ENCODE measurements at regions not wholly inside any gene's neighbourhood (a gene's known extent, or its start where the extent isn't known, plus 50 kb on each side); places are given as distances from the start of the nearest gene placed in this dataset.

GRCh38 chr3:127425505-127426443, 137.9 kb upstream of the PRR20G start:
- 61% methylated on average over 11 of the region's 20 CpGs; no CpG with 5 or more reads in 1 of the 2 experiments for WGBS, 2 experiments (ENCODE audit: extremely low coverage in 2 of 2, insufficient read length in 1 of 2)
- Histone ChIP-seq H3K79me1 (ENCODE audit: low read depth in 1 of 2, low read length in 2 of 2) (no peaks in the 10 kb centered on the region), H3K9ac (ENCODE audit: low read depth, low read length) (no peak overlapping the region), H3K14ac (replicated peaks; ENCODE audit: low read depth, low read length) (no peak overlapping the region), H3K9me3 (ENCODE audit: control insufficient read depth, insufficient read depth, low read length) (no peaks in the 10 kb centered on the region), H2BK15ac (ENCODE audit: low read depth, low read length) (no peak overlapping the region), H3K27ac (ENCODE audit: insufficient read depth, low read length) (no peak overlapping the region), H3K4me1 (ENCODE audit: control insufficient read depth, insufficient read depth, low read length) (no peaks in the 10 kb centered on the region), H2AFZ (replicated peaks; ENCODE audit: low read length, poor library complexity) (no peak overlapping the region), H2BK120ac (ENCODE audit: low read depth, low read length) (no peak overlapping the region), H3K56ac (ENCODE audit: extremely low read depth, insufficient read depth, low read length) (no peak overlapping the region), H3K23ac (ENCODE audit: low read depth, low read length) (no peak overlapping the region), H2BK5ac (ENCODE audit: low read depth, low read length, poor library complexity, severe bottlenecking) (no peak overlapping the region), H3K4ac (ENCODE audit: low read depth, low read length) (no peak overlapping the region), H3K4me2 (ENCODE audit: low read depth, low read length) (no peak overlapping the region), H4K20me1 (ENCODE audit: insufficient read depth, low read length) (no peaks in the 10 kb centered on the region), H2AK5ac (ENCODE audit: low read depth, low read length) (no peak overlapping the region), H4K91ac (ENCODE audit: insufficient read depth, low read depth, low read length) (no peak overlapping the region), H2BK20ac (ENCODE audit: low read depth, low read length) (no peak overlapping the region), H3K4me3 (ENCODE audit: insufficient read depth, low read depth, low read length) (no peak overlapping the region), H3K27me3 (ENCODE audit: control insufficient read depth, insufficient read depth, low read length) (peaks cover 43% of the 10 kb centered on the region), H2AK9ac (replicated peaks; ENCODE audit: low read depth, low read length, poor library complexity) (no peak overlapping the region), H4K5ac (ENCODE audit: low read depth, low read length) (no peak overlapping the region), H3K36me3 (ENCODE audit: control insufficient read depth, insufficient read depth, low read length) (no peaks in the 10 kb centered on the region), H3K9me1 (ENCODE audit: insufficient read depth, low read length) (no peaks in the 10 kb centered on the region), H3K18ac (ENCODE audit: low read depth, low read length) (no peak overlapping the region), H4K8ac (ENCODE audit: low read depth in 2 of 2, low read length in 2 of 2) (no peak overlapping the region)
- dilution Hi-C loops (cut with HindIII; ENCODE audit: low sequenced_read_pairs, unreplicated experiment) (no loop called here), intact Hi-C loops (cut with micrococcal nuclease) (no loop called here), in situ Hi-C loops (cut with MboI; ENCODE audit: low sequenced_read_pairs) (no loop called here)
- DNase-seq = no peak
- POLR2A ChIA-PET (ENCODE audit: unreplicated experiment) = no interaction called here
- BruUV-seq (replicated peaks) = no TSS peak
- CTCF ChIA-PET = no interaction called here
- TF ChIP-seq CEBPB (IDR thresholded peaks at IDR 0.05; ENCODE audit: low read depth, low read length) = no peak
- no peak for TF ChIP-seq POLR2A (IDR thresholded peaks at IDR 0.05; ENCODE audit: low read depth, low read length)
- TF ChIP-seq NFE2L2 (IDR thresholded peaks at IDR 0.05; ENCODE audit: low read depth, low read length) = no peak
- no peak for TF ChIP-seq RAD21 (IDR thresholded peaks at IDR 0.05; ENCODE audit: low read length)
- no peak for TF ChIP-seq RFX5 (IDR thresholded peaks at IDR 0.05; ENCODE audit: low read depth, low read length)
- no peak for TF ChIP-seq SMC3 (IDR thresholded peaks at IDR 0.05; ENCODE audit: low read depth, low read length)
- no peak for TF ChIP-seq MXI1 (IDR thresholded peaks at IDR 0.05; ENCODE audit: borderline replicate concordance, low read depth, low read length)
- TF ChIP-seq BHLHE40 (IDR thresholded peaks at IDR 0.05; ENCODE audit: low read depth, low read length) = no peak
- TF ChIP-seq MAZ (IDR thresholded peaks at IDR 0.05; ENCODE audit: borderline replicate concordance, low read depth, low read length) = no peak
- TF ChIP-seq, protein P1, sequence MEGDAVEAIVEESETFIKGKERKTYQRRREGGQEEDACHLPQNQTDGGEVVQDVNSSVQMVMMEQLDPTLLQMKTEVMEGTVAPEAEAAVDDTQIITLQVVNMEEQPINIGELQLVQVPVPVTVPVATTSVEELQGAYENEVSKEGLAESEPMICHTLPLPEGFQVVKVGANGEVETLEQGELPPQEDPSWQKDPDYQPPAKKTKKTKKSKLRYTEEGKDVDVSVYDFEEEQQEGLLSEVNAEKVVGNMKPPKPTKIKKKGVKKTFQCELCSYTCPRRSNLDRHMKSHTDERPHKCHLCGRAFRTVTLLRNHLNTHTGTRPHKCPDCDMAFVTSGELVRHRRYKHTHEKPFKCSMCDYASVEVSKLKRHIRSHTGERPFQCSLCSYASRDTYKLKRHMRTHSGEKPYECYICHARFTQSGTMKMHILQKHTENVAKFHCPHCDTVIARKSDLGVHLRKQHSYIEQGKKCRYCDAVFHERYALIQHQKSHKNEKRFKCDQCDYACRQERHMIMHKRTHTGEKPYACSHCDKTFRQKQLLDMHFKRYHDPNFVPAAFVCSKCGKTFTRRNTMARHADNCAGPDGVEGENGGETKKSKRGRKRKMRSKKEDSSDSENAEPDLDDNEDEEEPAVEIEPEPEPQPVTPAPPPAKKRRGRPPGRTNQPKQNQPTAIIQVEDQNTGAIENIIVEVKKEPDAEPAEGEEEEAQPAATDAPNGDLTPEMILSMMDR (conservative IDR thresholded peaks at IDR 0.05; ENCODE audit: low read depth, low read length) = no peak
- no peak for TF ChIP-seq RCOR1 (IDR thresholded peaks at IDR 0.05; ENCODE audit: insufficient replicate concordance, low read length)
- TF ChIP-seq, protein P2, sequence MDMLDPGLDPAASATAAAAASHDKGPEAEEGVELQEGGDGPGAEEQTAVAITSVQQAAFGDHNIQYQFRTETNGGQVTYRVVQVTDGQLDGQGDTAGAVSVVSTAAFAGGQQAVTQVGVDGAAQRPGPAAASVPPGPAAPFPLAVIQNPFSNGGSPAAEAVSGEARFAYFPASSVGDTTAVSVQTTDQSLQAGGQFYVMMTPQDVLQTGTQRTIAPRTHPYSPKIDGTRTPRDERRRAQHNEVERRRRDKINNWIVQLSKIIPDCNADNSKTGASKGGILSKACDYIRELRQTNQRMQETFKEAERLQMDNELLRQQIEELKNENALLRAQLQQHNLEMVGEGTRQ (IDR thresholded peaks at IDR 0.05; ENCODE audit: low read depth, low read length) = no peak
- no peak for TF ChIP-seq CHD1 (IDR thresholded peaks at IDR 0.05; ENCODE audit: low read depth, low read length)
- no peak for TF ChIP-seq MAFK (IDR thresholded peaks at IDR 0.05; ENCODE audit: low read depth, low read length)
- no peak for ATAC-seq (ENCODE audit: low read depth)

Measured in IMR-90 (cell line).